Activated naive CD4-positive, alpha-beta T cell (primary cell): ENCODE measurements at regions not wholly inside any gene's neighbourhood (a gene's known extent, or its start where the extent isn't known, plus 50 kb on each side); places are given as distances from the start of the nearest gene placed in this dataset.

Source experiments
- DNase-seq, 4 experiments: peaks; one replicate each; lab custom pipeline; 2025; lab: John Stamatoyannopoulos, UW

- no peak for DNase-seq
Observed at GRCh38 chr2:59974051-59974766, 579.2 kb downstream of the BCL11A start.

GRCh38 chr2:59969161-59969560 lies 584.3 kb downstream of the BCL11A start:
- DNase-seq, result no peak

DNA sequence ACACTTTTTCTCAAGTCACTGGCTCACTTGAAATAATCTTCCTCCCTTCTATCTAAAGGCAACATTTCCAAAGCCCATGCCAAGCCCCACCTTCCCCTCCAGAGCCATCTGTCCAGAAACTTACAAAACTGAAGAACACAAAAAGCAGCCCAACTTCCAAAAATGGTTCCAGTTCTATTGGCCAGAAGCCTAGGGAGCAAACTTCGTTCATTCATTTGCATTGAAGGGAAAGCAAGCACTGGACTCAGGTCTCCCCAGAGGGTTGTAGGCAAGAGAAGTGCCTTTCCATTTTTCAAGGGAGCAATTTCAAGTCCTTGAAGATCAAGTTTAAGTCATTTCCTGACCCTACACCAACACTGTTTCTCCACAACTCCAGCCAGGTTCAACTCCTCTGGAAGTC lies 585.0 kb downstream of the BCL11A start:
- DNase-seq, result no peak

DNA sequence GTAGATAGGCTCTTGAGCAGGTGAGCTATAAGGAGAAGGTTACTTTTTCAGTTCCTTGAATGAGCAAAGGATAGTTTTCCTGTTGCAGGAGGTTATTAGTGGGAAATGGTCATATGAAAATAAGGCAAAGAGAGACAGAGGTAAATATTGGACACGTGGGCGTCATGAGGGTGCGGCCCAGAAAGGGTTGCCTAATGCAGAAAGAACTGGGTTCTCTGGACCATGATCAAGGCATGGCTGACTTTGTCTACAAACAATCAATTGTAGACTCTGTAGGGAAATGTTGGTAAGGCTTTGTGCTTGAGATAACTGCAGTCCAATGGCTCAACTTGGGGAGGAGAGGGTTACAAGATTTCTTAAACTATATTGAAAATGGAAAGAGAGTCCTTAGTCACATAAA lies 585.8 kb downstream of the BCL11A start:
- DNase-seq, result no peak

- no peak for DNase-seq
Observed at GRCh38 chr2:59963157-59963556, 590.3 kb downstream of the BCL11A start.

DNA sequence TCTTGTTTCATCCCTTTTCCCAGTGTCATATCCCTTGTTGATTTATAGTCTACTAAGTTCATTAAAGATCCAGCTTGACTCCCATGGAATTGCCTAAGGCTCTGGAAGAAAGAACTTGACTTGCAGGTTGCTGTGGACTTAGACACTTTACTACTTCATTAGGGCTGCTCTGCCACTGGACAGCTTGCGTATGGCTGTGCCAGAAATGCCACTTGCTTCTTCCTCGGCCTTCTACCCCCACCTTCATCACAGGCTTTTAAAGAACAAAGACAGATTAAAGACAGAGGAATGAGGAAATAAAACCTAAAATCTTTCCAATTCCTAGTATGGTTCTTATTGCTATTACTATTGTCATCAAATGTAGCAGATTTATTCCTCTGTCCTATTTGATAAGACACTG lies 591.7 kb downstream of the BCL11A start:
- no peak for DNase-seq

DNA sequence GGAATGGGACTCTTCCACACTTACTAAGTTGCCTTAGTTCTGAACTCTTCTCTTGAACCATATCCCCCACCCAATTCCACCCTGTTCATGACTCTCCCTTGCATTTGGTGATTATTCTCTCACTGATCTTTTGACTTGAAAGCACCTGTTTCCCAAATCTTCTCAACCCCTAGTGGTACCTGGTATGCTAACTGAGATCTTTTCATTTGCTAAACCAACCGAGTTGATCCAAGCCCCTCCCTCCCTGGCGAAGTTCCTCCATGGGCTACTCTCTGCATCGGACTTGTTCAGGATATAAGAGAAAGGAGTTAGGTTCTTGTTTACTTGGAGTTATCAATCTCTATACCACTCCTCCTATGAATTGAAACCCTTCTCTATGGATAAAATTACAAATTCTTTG lies 593.5 kb downstream of the BCL11A start:
- DNase-seq, result no peak

GRCh38 chr2:59957504-59957903 lies 596.0 kb downstream of the BCL11A start:
- no peak for DNase-seq

GRCh38 chr2:59956981-59957380 lies 596.5 kb downstream of the BCL11A start:
- DNase-seq, result no peak

GRCh38 chr2:59947917-59948541 lies 605.4 kb downstream of the BCL11A start:
- DNase-seq, result no peak

GRCh38 chr2:59947209-59947608 lies 606.2 kb downstream of the BCL11A start:
- DNase-seq, result no peak

GRCh38 chr2:59939236-59939635 lies 614.2 kb downstream of the BCL11A start:
- DNase-seq, result no peak

DNA sequence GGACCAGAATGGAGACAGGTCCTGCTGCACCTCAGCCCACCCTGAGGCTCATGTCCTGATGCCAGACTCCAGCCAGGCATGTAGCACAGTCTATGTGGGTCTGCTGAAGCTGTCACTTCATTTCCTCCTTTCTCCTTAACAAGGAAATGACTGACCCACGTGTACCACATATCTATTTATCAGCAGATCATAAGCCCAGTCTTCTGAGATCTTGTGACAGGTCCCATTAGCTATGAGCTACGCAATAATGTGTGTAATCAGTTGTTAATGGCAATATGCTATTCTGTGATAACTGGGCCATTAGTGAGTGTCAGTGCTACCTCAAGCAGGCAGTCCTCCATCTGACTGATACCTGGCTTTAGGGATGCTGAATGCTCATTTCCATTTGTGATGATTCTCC lies 615.3 kb downstream of the BCL11A start:
- no peak for DNase-seq

- DNase-seq, result no peak
Observed at GRCh38 chr2:59936048-59936447, 617.4 kb downstream of the BCL11A start.

DNA sequence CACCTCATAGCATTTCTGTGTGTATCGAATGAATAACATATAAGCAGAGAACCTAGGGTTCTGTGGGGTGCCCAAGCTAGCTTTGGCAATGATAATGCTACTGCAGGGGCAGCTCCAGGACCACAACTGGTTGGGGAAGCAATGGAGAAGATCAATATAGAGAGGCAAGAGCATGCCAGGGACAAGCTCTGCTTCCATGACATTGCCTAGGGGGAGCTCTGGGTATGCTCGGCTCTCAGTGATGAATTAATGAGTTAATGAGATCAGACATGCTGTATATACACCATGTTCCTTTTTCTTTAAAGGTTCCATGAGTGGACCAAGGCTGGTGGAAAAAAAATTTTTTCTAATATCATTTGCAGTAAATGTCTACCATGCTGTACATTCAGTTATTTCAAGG lies 618.4 kb downstream of the BCL11A start:
- DNase-seq, result no peak

DNA sequence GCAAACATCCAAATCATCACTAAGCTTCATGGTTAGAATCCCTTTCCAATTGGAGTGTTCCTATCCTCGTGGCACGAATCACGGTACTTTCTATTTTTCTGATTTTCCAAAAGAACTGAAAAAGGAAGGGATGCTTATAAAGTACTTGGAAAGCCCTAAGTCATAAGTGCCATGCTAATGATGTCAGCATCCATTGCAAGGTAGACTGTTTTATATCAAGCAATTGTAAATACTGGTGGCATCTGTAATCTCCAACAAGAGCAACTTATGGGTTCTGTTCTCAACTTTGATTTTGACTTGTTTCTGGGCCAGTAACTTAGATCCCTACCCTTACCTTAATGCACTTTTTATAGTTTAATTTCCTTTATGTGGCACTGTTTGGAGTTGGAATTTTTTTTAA lies 619.5 kb downstream of the BCL11A start:
- DNase-seq, result no peak

DNA sequence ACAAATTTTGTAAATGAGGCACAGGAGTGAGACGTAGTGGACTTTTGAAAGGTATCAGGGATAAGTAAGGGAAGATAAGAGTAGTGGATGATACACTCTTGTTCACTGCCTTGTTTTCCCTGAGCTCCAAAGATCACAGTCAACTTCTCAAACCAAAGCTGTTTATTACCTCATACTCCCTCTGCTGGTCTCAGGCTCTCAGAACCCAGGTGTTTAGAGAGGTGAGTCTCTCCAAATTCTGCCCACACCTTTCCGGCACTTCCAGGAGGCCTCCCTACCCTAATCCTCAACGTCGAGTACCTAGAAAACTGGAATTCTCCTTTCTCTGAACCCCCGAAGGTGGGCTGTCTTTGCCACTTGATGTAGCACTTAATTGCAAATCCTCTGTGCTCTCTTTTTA lies 621.1 kb downstream of the BCL11A start:
- no peak for DNase-seq

GRCh38 chr2:59930430-59930829 lies 623.0 kb downstream of the BCL11A start:
- no peak for DNase-seq

- DNase-seq, result no peak
Observed at GRCh38 chr2:59926731-59927130, 626.7 kb downstream of the BCL11A start.

- DNase-seq, result no peak
Observed at GRCh38 chr2:59925321-59925720, 628.1 kb downstream of the BCL11A start.

DNA sequence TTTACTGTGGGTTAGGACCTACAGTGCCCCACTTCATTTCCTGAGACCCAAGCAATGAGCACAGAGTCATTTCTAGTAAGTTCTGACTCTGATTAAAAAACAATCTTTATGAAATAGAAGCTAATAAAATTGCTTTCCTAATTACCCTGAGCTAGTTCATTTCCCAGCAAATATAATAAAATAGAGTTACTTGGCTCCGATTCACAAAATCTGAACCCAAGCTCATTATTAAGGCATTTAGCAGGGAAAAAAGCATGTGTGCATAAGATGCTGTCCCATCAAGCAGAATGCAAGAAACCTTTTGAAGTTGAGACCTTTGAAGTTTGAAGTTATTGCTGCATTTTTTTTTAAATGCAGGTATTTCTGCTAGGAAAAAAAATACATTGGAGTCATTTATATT lies 629.1 kb downstream of the BCL11A start:
- DNase-seq, result no peak

GRCh38 chr2:59922450-59922849 lies 631.0 kb downstream of the BCL11A start:
- no peak for DNase-seq

GRCh38 chr2:59921743-59922142 lies 631.7 kb downstream of the BCL11A start:
- DNase-seq, result no peak

- no peak for DNase-seq
Observed at GRCh38 chr2:59920961-59921360, 632.5 kb downstream of the BCL11A start.
